ENCODE measurements at regions not wholly inside any gene's neighbourhood (a gene's known extent, or its start where the extent isn't known, plus 50 kb on each side); places are given as distances from the start of the nearest gene placed in this dataset.

GRCh38 chr7:113431406-113431805, 313.1 kb upstream of the SMIM30 start:
- TF ChIP-seq CTCF (IDR thresholded peaks at IDR 0.05; ENCODE audit: poor library complexity) (no peak), EZH2 (IDR thresholded peaks at IDR 0.05; ENCODE audit: borderline replicate concordance) (no peak), EZH2phosphoT487 (IDR thresholded peaks at IDR 0.05; ENCODE audit: low read depth, severe bottlenecking, unreplicated experiment) (no peak)
- no peaks in the 10 kb centered on the region for H3K27me3 ChIP-seq
- H3K79me2 ChIP-seq: no peaks in the 10 kb centered on the region
- no peak overlapping the region for H3K4me2 ChIP-seq
- H3K4me1 ChIP-seq (ENCODE audit: insufficient read depth): no peaks in the 10 kb centered on the region
- no peak overlapping the region for H3K27ac ChIP-seq
- H4K20me1 ChIP-seq (ENCODE audit: insufficient read depth, poor library complexity, severe bottlenecking): no peaks in the 10 kb centered on the region
- H3K9me3 ChIP-seq (ENCODE audit: low read depth): no peaks in the 10 kb centered on the region
- no peaks in the 10 kb centered on the region for H3K36me3 ChIP-seq (replicated peaks; ENCODE audit: insufficient read depth, low read depth)
- no peak for DNase-seq (ENCODE audit: low spot score)
- H3K4me3 ChIP-seq: no peak overlapping the region
- 72% methylated on average over 4 of the region's 4 CpGs for WGBS (ENCODE audit: low lambda C conversion rate, missing lambda C conversion rate)
- H3K9me2 ChIP-seq (replicated peaks; ENCODE audit: insufficient read depth): no peaks in the 10 kb centered on the region
- no peak overlapping the region for H2AFZ ChIP-seq

DNA sequence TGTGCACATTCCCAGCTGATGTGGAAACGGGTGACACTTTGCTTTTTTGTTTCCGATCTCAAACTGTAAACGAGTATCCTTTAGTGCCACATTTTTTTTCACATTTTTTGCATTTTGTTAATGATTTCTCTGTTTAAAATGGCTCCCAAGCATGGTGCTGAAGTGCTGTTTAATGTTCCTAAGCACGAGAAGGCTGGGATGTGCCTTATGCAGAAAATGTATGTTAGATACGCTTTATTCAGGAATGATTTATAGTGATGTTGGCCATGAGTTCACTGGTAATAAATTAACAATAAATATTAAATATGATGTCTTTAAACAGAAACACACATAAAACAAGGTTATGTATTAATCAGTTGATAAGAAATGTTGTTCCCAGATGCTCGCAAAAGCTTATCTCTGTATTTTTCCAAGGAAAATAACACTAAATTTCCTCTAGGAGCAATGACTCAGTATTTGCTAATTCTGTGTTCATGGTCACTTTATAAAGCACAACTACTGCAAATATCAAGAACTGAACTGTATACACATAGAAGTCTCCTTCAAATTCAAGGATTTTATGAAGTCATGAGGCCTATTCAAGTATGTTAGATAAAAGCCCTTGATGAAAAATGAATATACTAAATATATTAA, 305.9 kb upstream of the SMIM30 start:
- TF ChIP-seq CTCF (IDR thresholded peaks at IDR 0.05; ENCODE audit: poor library complexity): no peak
- TF ChIP-seq EZH2 (IDR thresholded peaks at IDR 0.05; ENCODE audit: borderline replicate concordance): no peak
- no peak for TF ChIP-seq EZH2phosphoT487 (IDR thresholded peaks at IDR 0.05; ENCODE audit: low read depth, severe bottlenecking, unreplicated experiment)
- Histone ChIP-seq H3K9me3 (ENCODE audit: low read depth) (no peaks in the 10 kb centered on the region), H2AFZ (no peak overlapping the region), H4K20me1 (ENCODE audit: insufficient read depth, poor library complexity, severe bottlenecking) (no peaks in the 10 kb centered on the region), H3K4me2 (no peak overlapping the region), H3K4me1 (ENCODE audit: insufficient read depth) (no peaks in the 10 kb centered on the region), H3K79me2 (no peaks in the 10 kb centered on the region), H3K9me2 (replicated peaks; ENCODE audit: insufficient read depth) (no peaks in the 10 kb centered on the region), H3K4me3 (no peak overlapping the region), H3K36me3 (replicated peaks; ENCODE audit: insufficient read depth, low read depth) (no peaks in the 10 kb centered on the region), H3K27ac (no peak overlapping the region), H3K27me3 (no peaks in the 10 kb centered on the region)
- WGBS (ENCODE audit: low lambda C conversion rate, missing lambda C conversion rate): 72% methylated on average over 6 of the region's 6 CpGs
- DNase-seq (ENCODE audit: low spot score): no peak

- no peaks in the 10 kb centered on the region for H3K9me3 ChIP-seq (ENCODE audit: low read depth)
- H3K79me2 ChIP-seq: no peaks in the 10 kb centered on the region
- no peaks in the 10 kb centered on the region for H4K20me1 ChIP-seq (ENCODE audit: insufficient read depth, poor library complexity, severe bottlenecking)
- no peaks in the 10 kb centered on the region for H3K4me1 ChIP-seq (ENCODE audit: insufficient read depth)
- H3K4me2 ChIP-seq: no peak overlapping the region
- H3K4me3 ChIP-seq: no peak overlapping the region
- no peaks in the 10 kb centered on the region for H3K27me3 ChIP-seq
- 26% methylated on average over 4 of the region's 4 CpGs for WGBS (ENCODE audit: low lambda C conversion rate, missing lambda C conversion rate)
- H2AFZ ChIP-seq: no peak overlapping the region
- TF ChIP-seq EZH2 (IDR thresholded peaks at IDR 0.05; ENCODE audit: borderline replicate concordance): no peak
- no peak for TF ChIP-seq EZH2phosphoT487 (IDR thresholded peaks at IDR 0.05; ENCODE audit: low read depth, severe bottlenecking, unreplicated experiment)
- peak; percentile 78 for TF ChIP-seq CTCF (IDR thresholded peaks at IDR 0.05; ENCODE audit: poor library complexity)
- H3K36me3 ChIP-seq (replicated peaks; ENCODE audit: insufficient read depth, low read depth): no peaks in the 10 kb centered on the region
- H3K9me2 ChIP-seq (replicated peaks; ENCODE audit: insufficient read depth): no peaks in the 10 kb centered on the region
- no peak overlapping the region for H3K27ac ChIP-seq
- peak; percentile 92 for DNase-seq (ENCODE audit: low spot score)
Observed at GRCh38 chr7:113421696-113422330, 303.5 kb upstream of the SMIM30 start.
